Skin of body (tissue), 1 donor: ENCODE measurements at regions not wholly inside any gene's neighbourhood (a gene's known extent, or its start where the extent isn't known, plus 50 kb on each side); places are given as distances from the start of the nearest gene placed in this dataset.
A peak's percentile ranks its signal among the peaks of the same experiment; 100 is the strongest.

Source experiments
- DNase-seq: peaks from one replicate; lab custom pipeline; 2025; lab: John Stamatoyannopoulos, UW

DNA sequence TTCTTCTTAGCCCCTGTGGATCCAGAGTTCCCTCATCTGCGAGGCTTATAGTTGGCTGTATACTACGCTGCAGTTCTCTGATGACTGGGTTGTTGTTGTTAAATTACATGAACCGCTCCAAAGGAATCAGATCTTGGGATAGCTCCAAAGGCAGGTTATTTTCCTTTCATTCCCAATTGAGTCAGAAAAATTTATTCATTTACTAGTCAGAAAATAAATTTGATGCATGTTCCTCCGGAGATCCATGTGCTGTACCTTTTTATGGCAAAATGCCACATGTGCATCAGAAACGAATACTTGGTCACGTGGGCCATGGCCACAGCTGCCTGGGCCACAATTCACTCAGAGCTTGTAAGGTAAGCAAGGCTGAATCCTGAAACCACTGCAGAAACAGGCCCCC is 304.0 kb downstream of the NR2F1-AS1 start:
- DNase-seq: no peak

DNA sequence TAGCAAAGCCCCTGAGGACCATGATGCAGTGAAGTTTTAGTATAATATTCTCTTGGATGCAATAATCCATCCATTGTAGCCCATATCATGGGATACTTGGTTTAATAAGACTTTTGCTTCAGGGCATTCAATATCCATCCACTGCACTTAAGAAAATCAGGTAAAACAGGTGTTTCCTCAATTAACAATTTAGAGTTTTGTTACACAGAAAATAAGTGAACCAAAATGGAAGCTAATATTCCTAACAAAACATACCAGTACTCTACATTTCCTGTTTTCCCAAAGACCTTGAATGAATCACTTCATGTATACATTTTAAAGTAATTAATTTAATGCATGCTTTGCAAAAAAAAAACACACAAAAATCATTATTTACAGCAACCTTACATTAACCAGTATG is 305.6 kb downstream of the NR2F1-AS1 start:
- no peak for DNase-seq

DNA sequence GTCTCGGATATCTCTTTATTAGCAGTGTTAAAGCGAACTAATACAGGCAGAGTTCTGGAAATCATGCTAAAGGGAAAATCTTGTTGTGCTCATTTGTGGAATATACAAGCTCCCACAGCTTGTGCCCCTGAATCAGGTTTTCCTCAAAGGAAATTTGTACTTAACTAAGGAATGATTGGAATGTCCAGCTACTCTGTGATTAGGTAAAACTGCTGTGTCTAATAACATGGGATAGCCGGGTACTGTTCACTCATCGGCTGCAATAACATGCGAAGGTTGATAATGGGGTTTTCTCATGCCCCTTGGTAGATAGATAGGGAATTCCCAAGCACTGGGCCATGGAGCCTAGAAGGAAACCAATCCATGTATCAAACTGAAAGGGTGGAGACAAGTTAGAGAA is 306.7 kb downstream of the NR2F1-AS1 start:
- no peak for DNase-seq

DNA sequence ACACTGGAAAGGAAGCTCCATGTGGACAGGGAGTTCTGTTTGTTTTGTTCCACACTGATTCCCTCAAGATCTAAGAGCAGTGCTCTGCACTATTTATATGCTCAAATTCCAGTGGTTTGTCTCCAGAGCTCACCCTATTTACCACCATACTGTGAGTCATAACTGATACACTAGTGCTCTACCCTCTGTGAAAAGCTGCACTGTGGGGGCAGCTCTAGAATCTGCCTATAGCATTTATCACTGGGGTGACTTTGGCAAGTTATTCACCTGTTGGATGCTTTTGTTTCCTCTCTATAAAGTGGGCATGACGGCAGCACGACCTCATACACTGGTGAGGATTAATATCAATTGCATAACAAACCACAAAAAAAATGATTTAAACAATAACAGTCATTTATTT is 307.8 kb downstream of the NR2F1-AS1 start:
- no peak for DNase-seq

DNA sequence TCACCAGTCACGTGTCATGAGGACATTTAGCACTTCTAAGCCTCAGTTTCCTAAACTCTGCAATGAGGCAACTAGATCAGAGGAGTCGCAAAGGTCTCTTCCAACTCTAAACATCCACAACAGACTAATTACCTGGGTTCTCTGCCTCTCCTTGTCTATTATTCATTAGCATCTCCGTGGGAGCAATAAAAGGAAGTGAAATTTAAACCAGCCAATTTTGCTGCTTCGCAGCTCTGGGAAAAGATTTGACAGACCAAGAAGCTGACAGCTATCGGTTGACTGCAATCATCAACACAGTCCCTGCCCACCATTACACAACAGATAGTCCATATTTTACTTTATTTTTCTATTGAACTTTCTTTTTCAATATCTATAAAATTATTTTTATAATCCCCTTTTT is 308.9 kb downstream of the NR2F1-AS1 start:
- DNase-seq: no peak

DNA sequence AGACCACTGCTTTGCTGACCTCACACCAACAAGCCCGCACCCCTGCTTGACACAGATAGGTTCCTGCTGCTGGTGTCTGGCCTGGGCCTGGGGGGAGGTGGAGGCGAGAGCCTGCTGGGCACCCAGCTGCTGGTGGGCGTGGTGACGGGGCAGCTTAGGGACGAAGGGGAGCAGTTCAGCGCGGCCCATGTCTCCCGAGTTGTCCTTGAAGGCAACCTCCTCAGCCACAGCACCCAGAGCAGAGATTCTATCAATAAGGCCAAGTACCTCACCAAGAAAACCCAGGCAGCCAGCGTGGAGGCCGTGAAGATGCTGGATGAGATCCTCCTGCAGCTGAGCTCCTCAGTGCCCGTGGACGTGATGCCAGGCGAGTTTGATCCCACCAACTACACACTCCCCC is 313.3 kb downstream of the NR2F1-AS1 start:
- no peak for DNase-seq

DNA sequence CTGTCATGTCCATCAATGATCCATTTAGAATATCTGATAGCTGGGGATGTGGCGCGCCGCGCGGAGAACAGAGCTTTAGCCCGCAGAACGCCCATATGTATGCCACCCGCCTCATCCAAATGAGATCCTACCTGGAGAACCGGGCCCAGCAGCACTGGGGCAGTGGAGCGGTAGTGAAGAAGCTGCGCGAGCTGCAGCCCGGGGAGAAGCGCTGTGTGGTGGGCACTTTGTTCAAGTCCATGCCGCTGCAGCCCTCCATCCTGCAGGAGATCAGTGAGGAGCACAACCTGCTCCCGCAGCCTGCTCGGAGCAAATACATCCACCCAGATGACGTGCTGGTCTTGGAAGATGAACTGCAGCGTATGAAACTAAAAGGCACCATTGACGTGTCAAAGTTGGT is 313.7 kb downstream of the NR2F1-AS1 start:
- DNase-seq: no peak

DNA sequence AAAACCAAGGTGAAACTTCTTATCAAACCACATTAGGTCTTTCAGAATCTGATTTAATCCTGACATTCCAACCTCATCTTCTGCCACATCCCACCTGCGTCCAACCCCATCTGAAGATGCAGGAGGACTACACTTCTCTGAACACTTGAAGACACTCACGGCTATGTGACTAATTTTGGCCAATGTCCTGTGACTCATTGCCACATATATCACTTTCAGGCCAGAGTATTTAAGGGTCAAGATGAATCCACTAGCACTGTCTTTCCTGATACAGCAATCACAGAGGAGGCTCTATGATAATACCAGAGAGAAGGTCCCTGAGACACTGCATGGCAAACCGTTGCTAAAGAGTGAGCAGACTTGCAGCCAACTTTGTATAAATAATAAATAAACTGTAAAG is 323.4 kb downstream of the NR2F1-AS1 start:
- no peak for DNase-seq

DNA sequence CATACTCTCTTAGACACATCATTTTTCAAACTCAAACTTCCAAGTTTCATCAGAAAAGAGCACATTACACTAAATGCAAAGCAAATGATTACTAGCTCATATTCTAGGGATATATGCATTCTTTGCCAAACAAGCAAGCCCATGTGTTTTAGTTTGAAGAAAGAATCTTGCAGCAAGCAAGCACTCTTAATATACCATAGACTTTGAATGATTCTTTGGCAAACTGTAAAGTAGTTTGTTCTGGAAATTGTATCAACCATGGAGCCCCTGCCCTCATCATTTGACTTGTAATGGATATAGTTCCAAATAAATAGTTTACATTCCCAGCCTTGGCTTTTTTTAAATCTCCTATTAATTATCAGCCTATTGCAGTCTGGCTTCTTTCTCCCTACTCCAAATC is 325.2 kb downstream of the NR2F1-AS1 start:
- peak; percentile 30 for DNase-seq

DNA sequence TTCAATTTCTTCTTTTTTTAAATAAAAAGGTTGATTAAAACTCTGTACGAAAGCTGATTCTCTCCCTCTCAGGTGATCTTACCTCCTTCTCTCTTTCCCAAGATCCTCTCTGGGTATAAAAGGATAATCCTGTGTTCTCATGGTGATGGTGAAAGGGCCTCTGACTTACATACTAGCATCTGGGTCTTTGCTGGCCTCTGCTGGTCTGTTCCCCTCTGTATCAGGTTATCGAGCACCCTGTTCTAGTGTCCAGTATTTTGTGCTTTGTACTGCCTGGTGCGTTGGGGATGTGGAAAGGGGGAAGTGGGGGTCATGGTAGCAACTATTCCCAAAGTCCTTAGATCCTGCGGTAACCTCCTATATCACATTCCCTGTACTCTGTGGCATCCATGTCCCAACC is 328.9 kb downstream of the NR2F1-AS1 start:
- no peak for DNase-seq

DNA sequence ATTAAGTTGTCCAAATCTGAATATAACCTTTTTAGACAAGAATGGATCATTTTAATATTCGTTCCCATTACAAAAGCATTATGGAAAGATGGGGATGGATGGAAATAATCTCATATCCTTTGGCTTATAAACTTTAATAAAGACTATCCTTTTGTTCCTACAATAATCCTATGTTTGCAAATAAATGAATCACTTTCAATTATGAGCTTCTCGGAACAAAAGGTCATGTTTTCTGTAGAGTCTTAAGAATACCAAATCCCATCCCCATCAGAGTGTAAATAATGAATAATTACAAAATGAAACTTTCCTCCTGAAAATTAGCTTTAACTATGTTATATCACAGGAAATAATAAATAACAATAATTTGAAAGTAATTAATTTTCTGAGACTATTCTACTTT is 329.7 kb downstream of the NR2F1-AS1 start:
- DNase-seq: no peak

DNA sequence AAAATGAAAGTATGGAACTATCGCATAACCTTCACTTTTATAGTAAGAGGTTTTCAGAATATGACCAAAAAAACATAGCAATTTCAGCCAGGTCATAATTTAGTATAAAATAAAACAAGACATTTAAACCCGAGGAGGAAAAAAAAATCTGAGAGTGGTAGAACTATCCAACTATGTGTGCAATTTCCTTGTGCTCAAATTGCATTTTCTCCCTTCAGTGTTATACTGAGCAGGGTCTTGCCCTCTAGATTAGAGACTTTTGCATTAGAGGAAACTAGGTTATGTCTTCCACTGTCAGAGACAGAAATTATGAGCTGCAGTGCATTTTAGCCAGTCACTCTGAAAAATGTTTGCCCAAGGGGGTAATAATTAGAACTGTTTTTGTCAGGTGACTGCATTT is 330.6 kb downstream of the NR2F1-AS1 start:
- DNase-seq: no peak

DNA sequence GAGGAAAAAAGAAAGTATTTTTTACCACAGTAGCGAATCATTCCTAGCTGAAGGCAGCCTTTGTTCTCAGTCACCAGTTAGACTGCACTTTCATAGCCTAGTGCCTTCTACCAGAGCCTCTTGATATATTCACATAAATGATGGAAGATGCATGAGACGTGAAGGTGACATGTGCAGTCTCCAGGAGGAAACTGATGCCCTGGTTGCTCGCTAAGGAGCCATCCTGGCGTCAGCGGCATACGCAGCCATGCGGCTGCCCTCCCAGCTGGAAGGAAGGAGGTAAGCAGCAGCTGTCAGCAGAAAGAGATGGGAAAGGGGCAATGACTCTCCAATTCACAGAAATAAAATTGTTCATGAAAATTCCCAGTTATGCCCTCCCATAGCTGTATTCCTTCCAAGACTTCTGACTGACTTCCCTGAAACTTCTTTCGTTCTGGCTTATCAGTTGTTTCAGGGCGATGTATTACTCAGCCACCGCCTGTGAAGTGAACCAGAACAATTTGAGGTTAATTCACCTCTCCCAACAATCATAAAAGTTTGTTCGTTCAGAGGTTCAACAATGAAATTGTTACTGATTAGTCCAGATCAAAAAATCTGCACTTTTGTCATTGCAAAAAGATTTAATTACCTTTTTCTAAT is 331.2 kb downstream of the NR2F1-AS1 start:
- no peak for DNase-seq

DNA sequence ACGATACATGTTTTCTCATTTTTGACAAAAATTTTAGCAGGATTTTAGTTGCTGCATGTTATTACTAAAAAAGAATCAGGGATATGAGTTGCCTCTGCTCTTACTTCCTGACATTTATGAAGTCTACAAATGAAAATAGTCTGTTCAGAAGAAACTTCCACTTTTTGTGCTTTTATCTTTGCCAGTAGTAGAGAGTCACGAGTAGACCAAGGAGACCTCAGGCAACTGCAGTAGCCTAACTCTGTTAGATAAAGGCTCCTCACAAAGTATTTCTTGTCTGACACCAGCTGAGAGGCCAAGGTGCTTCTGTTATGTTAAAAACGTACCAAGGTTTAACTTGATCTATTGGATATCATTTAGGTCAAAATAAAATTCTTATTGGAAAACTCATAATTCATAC is 333.9 kb downstream of the NR2F1-AS1 start:
- DNase-seq: no peak

DNA sequence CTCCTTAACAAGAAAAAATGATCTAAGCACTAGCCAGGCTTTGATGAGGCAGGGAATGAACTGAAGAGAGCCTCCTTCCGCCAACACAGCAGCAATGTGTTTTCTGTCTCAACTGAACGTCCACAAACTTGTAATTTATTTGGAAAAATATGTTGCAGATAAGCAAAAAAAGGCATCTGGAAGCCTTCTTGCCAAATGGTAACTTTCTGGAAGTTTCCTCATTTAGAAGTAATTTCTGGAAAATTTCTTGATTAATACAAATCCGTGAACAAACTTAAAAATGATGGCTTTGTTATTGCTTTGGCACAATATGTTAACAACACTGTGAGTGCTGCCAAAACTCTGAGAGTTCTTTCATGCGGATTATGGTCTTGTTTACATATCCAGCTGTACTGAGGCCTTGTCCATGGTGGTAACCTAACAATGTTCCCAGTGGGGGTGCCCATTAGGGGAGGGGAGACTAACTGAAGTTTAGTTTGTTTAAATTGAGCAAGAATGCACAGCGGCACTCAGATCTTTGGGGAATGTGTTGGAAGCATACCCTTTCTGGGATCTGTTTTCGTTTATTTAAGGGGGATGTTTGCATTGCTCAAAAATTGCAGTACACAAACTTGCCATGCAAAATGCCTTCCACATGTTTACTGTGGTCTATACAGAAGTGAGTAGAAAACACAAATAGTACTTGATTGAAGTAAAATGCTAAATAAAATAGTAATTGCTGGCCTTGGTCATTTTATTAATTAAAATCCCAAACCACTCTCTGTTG is 334.7 kb downstream of the NR2F1-AS1 start:
- DNase-seq: peak; percentile 98

DNA sequence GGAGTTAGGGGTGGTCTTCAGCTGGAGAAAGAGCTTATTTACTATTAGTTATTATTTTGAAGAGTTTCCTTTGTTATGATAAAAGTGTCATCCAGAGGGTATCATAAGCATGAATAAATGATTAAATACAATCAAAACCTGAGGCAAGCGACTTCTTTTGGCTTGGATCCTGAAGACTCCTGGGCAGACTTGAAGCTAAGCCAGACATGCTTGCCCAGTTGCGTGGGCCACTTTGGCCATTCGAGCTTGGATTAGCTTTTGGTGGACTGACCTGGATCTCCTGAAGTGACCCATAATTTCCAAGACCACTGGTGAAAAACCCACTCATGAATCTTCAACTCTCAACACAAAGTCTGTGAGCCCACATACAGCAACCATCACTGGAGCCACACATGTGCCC is 335.8 kb downstream of the NR2F1-AS1 start:
- no peak for DNase-seq

DNA sequence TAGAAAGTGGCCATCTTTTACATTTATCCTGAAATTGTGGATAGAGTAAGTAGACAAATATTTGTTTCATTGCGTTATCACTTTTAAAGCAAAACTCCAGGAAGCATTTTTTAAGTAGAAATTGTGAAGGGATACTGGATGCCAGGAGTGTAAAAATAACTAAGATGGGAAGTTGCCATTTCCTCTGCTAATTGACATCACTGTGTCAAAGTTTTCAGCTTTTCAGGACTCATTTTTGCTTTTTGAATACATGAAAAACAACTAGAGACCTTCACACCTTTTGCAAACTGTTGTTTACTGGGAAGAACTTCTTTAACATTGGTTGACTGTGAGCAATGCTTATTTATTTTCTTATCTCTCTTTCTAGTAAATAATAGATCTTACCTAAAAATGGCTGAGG is 337.5 kb downstream of the NR2F1-AS1 start:
- no peak for DNase-seq

DNA sequence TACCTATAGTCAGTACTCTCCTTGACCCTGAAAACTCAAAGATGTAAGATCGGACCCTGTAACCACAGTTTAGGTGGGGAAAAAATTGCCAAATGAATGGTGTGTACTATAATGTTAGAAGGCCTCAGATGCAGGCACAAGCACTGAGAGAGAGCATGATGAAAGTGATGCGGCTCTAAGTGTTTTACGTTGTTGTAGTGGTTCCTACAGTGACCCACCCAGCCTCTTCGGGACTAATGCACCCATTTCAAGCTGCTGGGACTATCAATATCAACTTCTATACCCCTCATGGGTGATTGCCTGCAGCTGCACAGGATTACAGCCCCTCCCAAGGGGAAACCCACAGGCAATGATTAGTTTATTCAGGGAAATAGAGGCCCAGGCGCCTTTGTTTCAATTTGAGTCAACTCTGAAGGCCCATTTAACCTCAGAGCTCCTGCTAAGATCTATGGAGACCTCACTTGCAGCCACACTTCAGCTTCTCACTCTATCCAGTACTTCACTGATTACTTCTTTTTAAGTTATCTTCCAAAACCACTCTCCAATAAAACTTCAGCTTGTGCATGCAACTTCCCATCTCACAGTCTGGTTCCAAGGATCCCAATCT is 340.7 kb downstream of the NR2F1-AS1 start:
- DNase-seq: no peak

DNA sequence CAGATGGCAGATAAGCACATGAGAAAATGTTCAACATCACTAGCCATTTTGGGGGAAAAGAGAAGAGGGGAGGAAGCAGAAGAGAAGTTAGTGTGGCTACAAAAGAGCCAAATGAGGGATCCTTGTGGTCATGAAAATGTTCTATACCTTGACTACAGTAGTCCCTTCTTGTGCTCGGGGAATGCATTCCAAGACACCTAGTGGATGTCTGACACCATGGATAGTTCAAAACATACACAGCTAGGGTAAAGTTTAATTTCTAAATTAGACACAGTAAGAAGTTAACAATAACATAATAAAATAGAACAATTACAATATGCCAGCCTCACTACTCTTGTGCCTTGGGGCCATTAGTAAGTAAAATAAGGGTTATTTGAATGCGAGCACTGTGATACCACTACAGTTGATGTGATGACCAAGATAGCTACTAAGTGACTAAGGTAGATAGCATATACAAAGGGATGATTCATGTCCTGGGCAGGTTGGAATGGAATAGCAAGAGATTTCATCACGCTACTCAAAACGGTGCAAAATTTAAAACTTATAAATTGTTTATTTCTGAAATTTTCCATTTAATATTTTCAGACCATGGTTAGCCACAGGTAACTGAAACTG is 344.1 kb downstream of the NR2F1-AS1 start:
- no peak for DNase-seq

DNA sequence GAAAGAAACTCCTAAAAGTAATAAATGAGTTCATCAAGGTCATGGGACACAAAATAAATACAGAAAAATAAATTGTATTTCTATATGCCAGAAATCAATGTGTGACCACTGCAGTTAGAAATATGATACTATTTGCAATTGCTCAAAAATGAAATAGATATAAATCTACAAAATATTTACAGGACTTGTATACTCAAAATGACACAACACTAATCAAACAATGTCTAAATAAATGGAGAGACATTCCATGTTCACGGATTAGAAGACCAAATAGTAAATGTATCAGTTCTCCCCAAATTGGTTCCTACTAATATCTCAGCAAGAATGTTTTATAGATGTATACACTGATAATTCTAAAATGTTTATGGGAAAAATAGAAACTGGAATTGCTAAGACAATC is 345.3 kb downstream of the NR2F1-AS1 start:
- DNase-seq: no peak

DNA sequence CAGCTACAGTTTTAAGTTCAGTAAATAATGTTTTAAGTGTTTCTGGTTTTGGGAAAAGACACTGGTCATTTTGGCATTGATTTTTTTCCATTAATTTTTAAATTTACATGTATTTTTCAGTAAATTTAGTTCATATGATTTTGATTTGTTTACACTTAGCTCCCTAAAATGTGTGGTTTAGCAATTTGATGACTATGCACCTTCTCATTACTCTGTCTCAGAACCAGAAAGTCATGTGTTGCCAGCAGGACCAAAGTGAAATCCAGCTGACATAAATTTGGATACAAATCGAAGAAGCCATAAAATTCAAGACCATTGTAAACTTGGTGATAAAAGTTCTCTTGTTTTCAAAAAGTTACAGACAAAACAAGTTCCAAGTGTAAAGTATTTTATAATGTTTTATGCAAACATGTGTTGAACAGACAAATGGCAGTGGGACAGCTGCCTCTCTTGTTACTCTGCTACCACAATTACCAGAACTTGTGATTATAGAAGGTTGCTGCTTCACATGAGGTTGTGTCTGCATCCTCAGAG is 354.8 kb downstream of the NR2F1-AS1 start:
- peak; percentile 60 for DNase-seq

DNA sequence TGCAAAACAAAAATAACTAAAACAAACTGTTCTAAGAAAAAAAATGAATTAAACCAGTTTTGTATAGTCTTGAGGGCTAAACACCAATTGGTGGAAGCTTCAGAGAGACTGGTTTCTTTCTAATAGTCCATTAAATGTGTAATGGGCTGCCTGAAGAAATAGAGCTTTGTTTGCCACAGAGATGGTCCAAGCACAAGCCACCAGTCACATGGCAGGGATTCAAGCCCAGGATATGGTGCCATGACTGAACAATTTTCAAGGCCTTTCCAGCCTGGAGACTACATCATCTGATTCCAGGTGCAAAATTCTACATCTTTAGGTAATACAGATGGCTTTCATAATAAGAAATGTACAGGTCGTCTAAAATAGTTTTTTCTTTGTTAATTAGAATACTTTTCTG is 355.3 kb downstream of the NR2F1-AS1 start:
- no peak for DNase-seq
